Heart right ventricle (tissue), 16 donors: ENCODE measurements at regions not wholly inside any gene's neighbourhood (a gene's known extent, or its start where the extent isn't known, plus 50 kb on each side); places are given as distances from the start of the nearest gene placed in this dataset.

Source experiments
- ATAC-seq, 8 donors: fragments of 200-7000 bp; cut with Tn5 transposase; one replicate each; pipeline ENCODE4 v1.9.1; 2020; ENCODE audit warnings: mild to moderate bottlenecking in 8 of 8, moderate library complexity in 8 of 8, moderate number of reproducible peaks in 1 of 8
- DNase-seq, 2 donors: peaks; one replicate each; pipeline ENCODE4 v3.0.0-alpha.2; 2020
- H3K27ac ChIP-seq, 10 donors: fragments of 200-600 bp; sonication (generic) in 2 of 10; one replicate each; pipeline versions ENCODE4 v1.5.0 to v1.8.0; 2020 to 2022; ENCODE audit warnings: mild to moderate bottlenecking in 3 of 10
- H3K27me3 ChIP-seq, 7 donors: fragments of 200-600 bp; one replicate each; pipeline ENCODE4 v1.8.0; 2021 to 2022; ENCODE audit warnings: mild to moderate bottlenecking in 2 of 7
- H3K36me3 ChIP-seq, 9 donors: fragments of 200-600 bp; sonication (generic) in 1 of 9; one replicate each; pipeline versions ENCODE4 v1.5.0 to v1.8.0; 2020 to 2022; ENCODE audit warnings: mild to moderate bottlenecking in 2 of 9
- H3K4me1 ChIP-seq, 9 donors: fragments of 200-600 bp; sonication (generic) in 1 of 9; one replicate each; pipeline versions ENCODE4 v1.5.0 to v1.8.0; 2020 to 2022; ENCODE audit warnings: mild to moderate bottlenecking in 4 of 9
- H3K4me3 ChIP-seq, 10 donors: fragments of 200-600 bp; sonication (generic) in 2 of 10; one replicate each; pipeline versions ENCODE4 v1.5.0 to v1.8.0; 2020 to 2022; ENCODE audit warnings: mild to moderate bottlenecking in 7 of 10, moderate library complexity in 2 of 10
- H3K9me3 ChIP-seq, 11 donors: fragments of 200-600 bp in 10 of 11; sonication (generic) in 2 of 11; one replicate each; pipeline versions ENCODE4 v1.5.0 to v1.8.0; 2013 to 2022; ENCODE audit warnings: mild to moderate bottlenecking in 2 of 11, control low read depth in 1 of 11, moderate library complexity in 1 of 11
- CTCF ChIP-seq, 9 donors: fragments of 200-600 bp; sonication (generic) in 2 of 9; IDR thresholded peaks; one replicate each; pipeline versions ENCODE4 v1.5.0 to v1.8.0; 2021 to 2022; ENCODE audit warnings: antibody characterized with exemption in 9 of 9, mild to moderate bottlenecking in 5 of 9, moderate library complexity in 1 of 9
- WGBS, 2 donors: extraction: QIAGEN DNeasy Blood & Tissue Kit; methylation state at CpG; one replicate each; pipeline ENCODE4 v1.1.7; 2013; ENCODE audit warnings: inconsistent platforms in 1 of 2; 5-methylcytosine and 5-hydroxymethylcytosine counted together
- intact Hi-C, 10 donors: fragments of 100-400 bp; cut with DNase I; formaldehyde crosslinking; loops; one replicate each; pipeline versions ENCODE4 v1.11.1 to v1.14.2; 2022
- donor health status: Arrhythmogenic right ventricular cardiomyopathy.
- donor health status: ischemic (EF 13 %, LVEDD 7.1; RV severe dilation, severe dysfunction).
- donor health status: healthy with polysubstance abuse.
- donor health status: DM: no; HTN: yes; CAD: no.
- donor health status: DM: no; HTN: no; CAD: no.
- donor health status: ischemic (EF 25% LVEDD 6.9; RV normal size, moderate dysfunction).
- donor health status: ischemic (EF 25% LVEDD 5.7; RV mildly dilated, moderate dysfunction).
- donor health status: healthy.
- donor health status: DM: yes; HTN: yes; CAD: no.
- donor health status: Ischemic cardiomyopathy.
- donor health status: ischemic (EF 35%, LVEDD 5.7; RV mildly dilated, moderate dysfunction).
- donor health status: nonischemic (EF 11% LVEDD 7.7; RV severe dilation, severe dysfunction).
- donor health status: DM: yes; HTN: yes; CAD: no.
- donor health status: PGD.
- donor health status: ischemic (EF 29% LVEDD 5.4; RV normal size, mild dysfunction).
- donor health status: nonischemic (EF 23%, LVEDD 6.1; RV moderate dilation, normal function).

GRCh38 chr7:132691201-132691600 lies 114.9 kb upstream of the PLXNA4 start:
- TF ChIP-seq CTCF (IDR thresholded peaks at IDR 0.05) = no peak
- Histone ChIP-seq H3K9me3 (peaks cover 0 to 5% (median 0%) of the 10 kb centered on the region in 11 donors), H3K27me3 (peaks cover 0 to 7% (median 0%) of the 10 kb centered on the region in 7 donors), H3K4me3 (no peak overlapping the region), H3K27ac (no peak overlapping the region), H3K4me1 (no peaks in the 10 kb centered on the region), H3K36me3 (no peaks in the 10 kb centered on the region)
- no peak for DNase-seq
- ATAC-seq = no peak
- intact Hi-C loops = no loop called here
- 79 to 82% methylated on average over 3 of the region's 3 CpGs for WGBS, 2 donors

GRCh38 chr7:132690174-132690573 lies 113.9 kb upstream of the PLXNA4 start:
- Histone ChIP-seq H3K4me3 (no peak overlapping the region), H3K4me1 (no peaks in the 10 kb centered on the region), H3K36me3 (no peaks in the 10 kb centered on the region), H3K27me3 (peaks cover 0 to 4% (median 0%) of the 10 kb centered on the region in 7 donors), H3K27ac (no peak overlapping the region), H3K9me3 (peaks cover 0 to 15% (median 0%) of the 10 kb centered on the region in 11 donors)
- 93 to 94% methylated on average over 10 of the region's 10 CpGs for WGBS, 2 donors
- no peak for TF ChIP-seq CTCF (IDR thresholded peaks at IDR 0.05)
- no peak for DNase-seq
- intact Hi-C loops = no loop called here
- no peak for ATAC-seq

- Histone ChIP-seq H3K27ac (no peak overlapping the region), H3K4me3 (no peak overlapping the region), H3K9me3 (peaks cover 0 to 15% (median 0%) of the 10 kb centered on the region in 11 donors), H3K36me3 (no peaks in the 10 kb centered on the region), H3K4me1 (no peaks in the 10 kb centered on the region), H3K27me3 (peaks cover 0 to 8% (median 0%) of the 10 kb centered on the region in 7 donors)
- intact Hi-C loops = no loop called here
- DNase-seq = no peak
- WGBS, 2 donors = 54 to 81% methylated on average over 5 of the region's 5 CpGs
- TF ChIP-seq CTCF (IDR thresholded peaks at IDR 0.05) = no peak
- ATAC-seq = no peak
Measured at GRCh38 chr7:132687981-132688383, 111.7 kb upstream of the PLXNA4 start.

- peaks cover 0 to 8% (median 0%) of the 10 kb centered on the region in 7 donors for H3K27me3 ChIP-seq
- H3K4me1 ChIP-seq = no peaks in the 10 kb centered on the region
- H3K27ac ChIP-seq = no peak overlapping the region
- intact Hi-C loops = no loop called here
- WGBS, 2 donors = 86 to 95% methylated on average over 1 of the region's 1 CpG
- H3K9me3 ChIP-seq = peaks cover 0 to 15% (median 0%) of the 10 kb centered on the region in 11 donors
- no peak for TF ChIP-seq CTCF (IDR thresholded peaks at IDR 0.05)
- no peak overlapping the region for H3K4me3 ChIP-seq
- no peak for DNase-seq
- no peaks in the 10 kb centered on the region for H3K36me3 ChIP-seq
- no peak for ATAC-seq
Measured at GRCh38 chr7:132687016-132687415, 110.7 kb upstream of the PLXNA4 start.
